SK-N-MC (cell line): ENCODE measurements at regions not wholly inside any gene's neighbourhood (a gene's known extent, or its start where the extent isn't known, plus 50 kb on each side); places are given as distances from the start of the nearest gene placed in this dataset.

ENCODE experiments used
- EZH2 ChIP-seq: fragments of 200-600 bp; sonication (generic); IDR thresholded peaks from one replicate; pipeline ENCODE4 v1.6.1; 2017; ENCODE audit warnings: antibody characterized with exemption
- FOXP2 ChIP-seq: optimal IDR thresholded peaks from 2 replicates; pipeline ENCODE3; 2011; ENCODE audit warnings: mild to moderate bottlenecking, moderate library complexity; ENCODE audit not compliant: insufficient read depth; ENCODE audit errors: extremely low read length, control extremely low read depth
- POLR2AphosphoS5 ChIP-seq: IDR thresholded peaks from 2 replicates; pipeline ENCODE4 v1.6.1; 2012; ENCODE audit warnings: mild to moderate bottlenecking, low read depth, low read length, borderline replicate concordance

DNA sequence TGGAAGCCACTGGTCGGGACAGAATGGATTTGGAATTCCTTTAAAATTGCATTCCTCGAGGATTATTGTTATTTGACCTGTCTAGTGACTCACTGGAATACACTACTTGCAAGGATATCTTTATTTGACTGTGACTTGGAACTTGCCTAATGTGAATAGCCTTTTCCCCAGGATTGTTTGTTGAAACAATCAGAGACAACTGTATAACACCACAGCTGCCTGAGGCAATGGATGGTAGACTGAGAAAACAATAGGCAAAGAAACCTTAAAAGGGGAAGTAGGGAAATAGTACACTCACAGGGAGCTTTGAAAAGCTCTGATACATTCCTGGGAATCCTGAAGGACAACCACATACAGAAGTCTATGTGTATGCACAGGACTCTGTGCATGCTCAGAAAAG is 465.3 kb downstream of the BMP2 start:
- TF ChIP-seq POLR2AphosphoS5: no peak
- no peak for TF ChIP-seq EZH2
- TF ChIP-seq FOXP2: no peak
